ENCODE measurements at regions not wholly inside any gene's neighbourhood (a gene's known extent, or its start where the extent isn't known, plus 50 kb on each side); places are given as distances from the start of the nearest gene placed in this dataset.

GRCh38 chr4:10237131-10237530 lies 120.5 kb upstream of the WDR1 start:
- ChIA-PET SMC1A (ENCODE audit: uncharacterized antibody, unreplicated experiment) (no interaction called here), POLR2A (no interaction called here), RAD21 (ENCODE audit: unreplicated experiment) (no interaction called here), CTCF (no interaction called here)
- no peak overlapping the region for H3K4me3 ChIP-seq
- no peak overlapping the region for H3K9ac ChIP-seq (ENCODE audit: control insufficient read depth, insufficient read depth, low read length)
- no peak overlapping the region for H3K27ac ChIP-seq (ENCODE audit: control insufficient read depth, insufficient read depth)
- no peaks in the 10 kb centered on the region; a peak in 1 of 4 replicates for H3K27me3 ChIP-seq (replicated peaks in 1 of 2; ENCODE audit: control insufficient read depth in 2 of 2, insufficient read depth in 2 of 2, low read length in 1 of 2)
- BruUV-seq (replicated peaks), result no TSS peak
- no peak overlapping the region for H2AFZ ChIP-seq (ENCODE audit: control insufficient read depth, low read depth, low read length)
- in situ Hi-C loops (cut with MboI) (no loop called here), intact Hi-C loops (cut with micrococcal nuclease; ENCODE audit: unreplicated experiment) (loop anchor here (5.0 kb wide), 1 partner anchor 40 kb away; no protein-coding TSS in a partner anchor)
- FAIRE-seq, result no peak
- H4K20me1 ChIP-seq (ENCODE audit: control insufficient read depth, insufficient read depth), result no peaks in the 10 kb centered on the region
- no peak for ATAC-seq
- TF ChIP-seq LARP7 (IDR thresholded peaks at IDR 0.05) (no peak), EP300 (IDR thresholded peaks at IDR 0.05; ENCODE audit: borderline replicate concordance in 1 of 2, control insufficient read depth in 1 of 2, low read depth in 2 of 2, low read length in 2 of 2) (no peak), EZH2 (IDR thresholded peaks at IDR 0.05; ENCODE audit: borderline replicate concordance, control insufficient read depth, low read depth, low read length) (no peak), ZSCAN29 (IDR thresholded peaks at IDR 0.05) (no peak), KLF5 (IDR thresholded peaks at IDR 0.05; ENCODE audit: partially characterized antibody) (no peak), PAX5 (IDR thresholded peaks at IDR 0.05; ENCODE audit: borderline replicate concordance, low read depth, low read length) (no peak)
- TF ChIP-seq, protein P1, sequence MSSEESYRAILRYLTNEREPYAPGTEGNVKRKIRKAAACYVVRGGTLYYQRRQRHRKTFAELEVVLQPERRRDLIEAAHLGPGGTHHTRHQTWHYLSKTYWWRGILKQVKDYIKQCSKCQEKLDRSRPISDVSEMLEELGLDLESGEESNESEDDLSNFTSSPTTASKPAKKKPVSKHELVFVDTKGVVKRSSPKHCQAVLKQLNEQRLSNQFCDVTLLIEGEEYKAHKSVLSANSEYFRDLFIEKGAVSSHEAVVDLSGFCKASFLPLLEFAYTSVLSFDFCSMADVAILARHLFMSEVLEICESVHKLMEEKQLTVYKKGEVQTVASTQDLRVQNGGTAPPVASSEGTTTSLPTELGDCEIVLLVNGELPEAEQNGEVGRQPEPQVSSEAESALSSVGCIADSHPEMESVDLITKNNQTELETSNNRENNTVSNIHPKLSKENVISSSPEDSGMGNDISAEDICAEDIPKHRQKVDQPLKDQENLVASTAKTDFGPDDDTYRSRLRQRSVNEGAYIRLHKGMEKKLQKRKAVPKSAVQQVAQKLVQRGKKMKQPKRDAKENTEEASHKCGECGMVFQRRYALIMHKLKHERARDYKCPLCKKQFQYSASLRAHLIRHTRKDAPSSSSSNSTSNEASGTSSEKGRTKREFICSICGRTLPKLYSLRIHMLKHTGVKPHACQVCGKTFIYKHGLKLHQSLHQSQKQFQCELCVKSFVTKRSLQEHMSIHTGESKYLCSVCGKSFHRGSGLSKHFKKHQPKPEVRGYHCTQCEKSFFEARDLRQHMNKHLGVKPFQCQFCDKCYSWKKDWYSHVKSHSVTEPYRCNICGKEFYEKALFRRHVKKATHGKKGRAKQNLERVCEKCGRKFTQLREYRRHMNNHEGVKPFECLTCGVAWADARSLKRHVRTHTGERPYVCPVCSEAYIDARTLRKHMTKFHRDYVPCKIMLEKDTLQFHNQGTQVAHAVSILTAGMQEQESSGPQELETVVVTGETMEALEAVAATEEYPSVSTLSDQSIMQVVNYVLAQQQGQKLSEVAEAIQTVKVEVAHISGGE (CRISPR knock-in tag; IDR thresholded peaks at IDR 0.05), result no peak
- no peaks in the 10 kb centered on the region for H3K4me1 ChIP-seq (ENCODE audit: control insufficient read depth, insufficient read depth, low read length)
- no peaks in the 10 kb centered on the region for H3K36me3 ChIP-seq (ENCODE audit: control insufficient read depth in 2 of 2, insufficient read depth in 2 of 2, low read length in 1 of 2)
- 0% methylated on average over 1 of the region's 1 CpG for WGBS (ENCODE audit: insufficient coverage, insufficient replicate concordance, low lambda C conversion rate, missing lambda C conversion rate)
- no peak for DNase-seq (ENCODE audit: low read depth, low spot score)
- no peaks in the 10 kb centered on the region for H3K9me3 ChIP-seq (replicated peaks; ENCODE audit: control insufficient read depth, insufficient read depth, low read length)
- H3K79me2 ChIP-seq (ENCODE audit: control insufficient read depth, insufficient read depth, low read length), result no peaks in the 10 kb centered on the region
- H3K4me2 ChIP-seq (ENCODE audit: control insufficient read depth, insufficient read depth), result no peak overlapping the region
